GM12872 (cell line): ENCODE measurements at regions not wholly inside any gene's neighbourhood (a gene's known extent, or its start where the extent isn't known, plus 50 kb on each side); places are given as distances from the start of the nearest gene placed in this dataset.

Experiments used
- CTCF ChIP-seq: IDR thresholded peaks from 3 replicates; pipeline ENCODE4 v1.5.1; 2011; ENCODE audit warnings: low read depth, mild to moderate bottlenecking, low read length, moderate library complexity; ENCODE audit not compliant: insufficient read depth

- no peak for TF ChIP-seq CTCF
Observed at GRCh38 chr13:99043831-99044231, 66.0 kb upstream of the DOCK9 start.

GRCh38 chr13:99044764-99045163 lies 66.9 kb upstream of the DOCK9 start:
- TF ChIP-seq CTCF = no peak

- TF ChIP-seq CTCF = no peak
Observed at GRCh38 chr13:99045396-99045795, 67.5 kb upstream of the DOCK9 start.

- TF ChIP-seq CTCF = no peak
Observed at GRCh38 chr13:99046851-99047250, 69.0 kb upstream of the DOCK9 start.

- TF ChIP-seq CTCF = no peak
Observed at GRCh38 chr13:99050983-99051488, 73.2 kb upstream of the DOCK9 start.

- TF ChIP-seq CTCF = no peak
Observed at GRCh38 chr13:99051768-99052455, 74.0 kb upstream of the DOCK9 start.

GRCh38 chr13:99053636-99054233 lies 75.9 kb upstream of the DOCK9 start:
- TF ChIP-seq CTCF = no peak
